GM12878 (cell line): ENCODE measurements at regions not wholly inside any gene's neighbourhood (a gene's known extent, or its start where the extent isn't known, plus 50 kb on each side); places are given as distances from the start of the nearest gene placed in this dataset.

Experiments used
- CHD2 ChIP-seq: IDR thresholded peaks from 2 replicates; pipeline ENCODE4 v1.6.1; 2011; ENCODE audit warnings: low read depth, low read length, improper control_type of control experiment, borderline replicate concordance
- EP300 ChIP-seq, 2 experiments: fragments of 150-350 bp in 1 of 2; IDR thresholded peaks; 2 replicates each; pipeline ENCODE4 v1.6.1; 2011 to 2012; ENCODE audit warnings: low read depth in 2 of 2, low read length in 2 of 2, borderline replicate concordance in 1 of 2, improper control_type of control experiment in 1 of 2, inconsistent platforms in 1 of 2; ENCODE audit not compliant: control insufficient read depth in 1 of 2
- MEF2B ChIP-seq: fragments of 450-650 bp; IDR thresholded peaks from 2 replicates; pipeline ENCODE4 v1.6.1; 2018; ENCODE audit warnings: mild to moderate bottlenecking, moderate library complexity; ENCODE audit not compliant: partially characterized antibody, poor library complexity, severe bottlenecking
- MXI1 ChIP-seq: fragments of 150-350 bp; IDR thresholded peaks from 2 replicates; pipeline ENCODE4 v1.6.1; 2011; ENCODE audit warnings: low read depth, mild to moderate bottlenecking, inconsistent platforms, low read length, improper control_type of control experiment
- POLR2A ChIP-seq: IDR thresholded peaks from 2 replicates; pipeline ENCODE4 v1.6.1; 2011; ENCODE audit warnings: low read depth, mild to moderate bottlenecking, low read length
- POLR2AphosphoS5 ChIP-seq: IDR thresholded peaks from 2 replicates; pipeline ENCODE4 v1.6.1; 2011; ENCODE audit warnings: mild to moderate bottlenecking, low read length, inconsistent platforms
- SIN3A ChIP-seq: IDR thresholded peaks from 2 replicates; pipeline ENCODE4 v1.6.1; 2012; ENCODE audit warnings: low read depth, low read length, improper control_type of control experiment
- TCF12 ChIP-seq: IDR thresholded peaks from 2 replicates; pipeline ENCODE4 v1.6.1; 2011; ENCODE audit warnings: low read depth, mild to moderate bottlenecking, low read length
- TF ChIP-seq, protein P1 (sequence below): IDR thresholded peaks from 2 replicates; pipeline ENCODE4 v1.6.1; 2012; ENCODE audit warnings: mild to moderate bottlenecking, low read depth, low read length

DNA sequence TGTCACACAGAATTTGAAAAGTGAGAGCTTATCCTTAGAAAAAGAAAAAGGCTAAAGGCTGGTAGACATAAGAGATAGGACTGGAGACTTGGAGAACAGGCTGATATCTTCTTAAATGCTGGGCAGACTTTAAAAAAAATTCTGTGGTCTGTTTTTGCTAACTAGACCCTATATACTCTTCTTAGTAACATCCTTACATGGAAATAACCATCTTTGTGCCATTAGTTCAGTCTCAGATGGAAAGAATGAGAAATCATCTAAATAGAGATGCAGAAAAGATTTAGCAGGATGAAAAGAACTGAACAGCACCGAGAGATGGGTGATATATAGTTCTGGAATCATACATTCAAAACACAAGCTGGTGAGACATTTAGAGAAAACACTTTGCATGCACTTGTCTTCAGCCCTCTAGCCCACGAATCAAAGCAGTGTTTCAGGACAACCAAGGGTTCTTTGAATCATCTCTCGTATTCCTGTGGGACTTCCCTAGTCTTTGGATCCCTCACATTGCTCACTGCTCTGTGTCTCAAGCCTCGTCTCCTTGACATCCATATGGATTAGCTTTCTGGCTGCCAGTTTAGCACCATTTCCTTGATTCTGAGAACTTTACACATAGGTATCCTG lies 93.0 kb upstream of the LYSMD4 start:
- TF ChIP-seq POLR2AphosphoS5: no peak
- TF ChIP-seq SIN3A: no peak
- TF ChIP-seq EP300 (IDR thresholded peaks at IDR 0.05; ENCODE audit: borderline replicate concordance in 1 of 2, control insufficient read depth in 1 of 2, low read depth in 2 of 2, low read length in 2 of 2): no peak
- TF ChIP-seq, protein P1, sequence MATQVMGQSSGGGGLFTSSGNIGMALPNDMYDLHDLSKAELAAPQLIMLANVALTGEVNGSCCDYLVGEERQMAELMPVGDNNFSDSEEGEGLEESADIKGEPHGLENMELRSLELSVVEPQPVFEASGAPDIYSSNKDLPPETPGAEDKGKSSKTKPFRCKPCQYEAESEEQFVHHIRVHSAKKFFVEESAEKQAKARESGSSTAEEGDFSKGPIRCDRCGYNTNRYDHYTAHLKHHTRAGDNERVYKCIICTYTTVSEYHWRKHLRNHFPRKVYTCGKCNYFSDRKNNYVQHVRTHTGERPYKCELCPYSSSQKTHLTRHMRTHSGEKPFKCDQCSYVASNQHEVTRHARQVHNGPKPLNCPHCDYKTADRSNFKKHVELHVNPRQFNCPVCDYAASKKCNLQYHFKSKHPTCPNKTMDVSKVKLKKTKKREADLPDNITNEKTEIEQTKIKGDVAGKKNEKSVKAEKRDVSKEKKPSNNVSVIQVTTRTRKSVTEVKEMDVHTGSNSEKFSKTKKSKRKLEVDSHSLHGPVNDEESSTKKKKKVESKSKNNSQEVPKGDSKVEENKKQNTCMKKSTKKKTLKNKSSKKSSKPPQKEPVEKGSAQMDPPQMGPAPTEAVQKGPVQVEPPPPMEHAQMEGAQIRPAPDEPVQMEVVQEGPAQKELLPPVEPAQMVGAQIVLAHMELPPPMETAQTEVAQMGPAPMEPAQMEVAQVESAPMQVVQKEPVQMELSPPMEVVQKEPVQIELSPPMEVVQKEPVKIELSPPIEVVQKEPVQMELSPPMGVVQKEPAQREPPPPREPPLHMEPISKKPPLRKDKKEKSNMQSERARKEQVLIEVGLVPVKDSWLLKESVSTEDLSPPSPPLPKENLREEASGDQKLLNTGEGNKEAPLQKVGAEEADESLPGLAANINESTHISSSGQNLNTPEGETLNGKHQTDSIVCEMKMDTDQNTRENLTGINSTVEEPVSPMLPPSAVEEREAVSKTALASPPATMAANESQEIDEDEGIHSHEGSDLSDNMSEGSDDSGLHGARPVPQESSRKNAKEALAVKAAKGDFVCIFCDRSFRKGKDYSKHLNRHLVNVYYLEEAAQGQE: no peak
- no peak for TF ChIP-seq CHD2
- no peak for TF ChIP-seq MXI1
- TF ChIP-seq POLR2A: no peak
- no peak for TF ChIP-seq MEF2B
- no peak for TF ChIP-seq TCF12
